Fibroblast of lung (primary cell): ENCODE measurements at regions not wholly inside any gene's neighbourhood (a gene's known extent, or its start where the extent isn't known, plus 50 kb on each side); places are given as distances from the start of the nearest gene placed in this dataset.

ENCODE experiments used
- CTCF ChIP-seq, 2 donors: IDR thresholded peaks in 1 of 2; conservative IDR thresholded peaks in 1 of 2; 1 replicate in 1 of 2; 2 replicates in 1 of 2; pipeline ENCODE4 v1.5.1; 2011 to 2012; ENCODE audit warnings: low read length in 2 of 2, control low read depth in 1 of 2, inconsistent platforms in 1 of 2, low read depth in 1 of 2, mild to moderate bottlenecking in 1 of 2
- EZH2 ChIP-seq: IDR thresholded peaks from 2 replicates; pipeline ENCODE4 v1.5.1; 2012; ENCODE audit warnings: low read length, control low read depth, mild to moderate bottlenecking; ENCODE audit errors: missing control alignments

- TF ChIP-seq CTCF (conservative IDR thresholded peaks at IDR 0.05 in 1 of 2, IDR thresholded peaks at IDR 0.05 in 1 of 2; ENCODE audit: low read depth in 1 of 2, low read length in 2 of 2): no peak
- no peak for TF ChIP-seq EZH2
Observed at GRCh38 chr11:15909937-15910598, 446.3 kb downstream of the SOX6 start.
